A549 (cell line): ENCODE measurements at regions not wholly inside any gene's neighbourhood (a gene's known extent, or its start where the extent isn't known, plus 50 kb on each side); places are given as distances from the start of the nearest gene placed in this dataset.
A peak's percentile ranks its signal among the peaks of the same experiment; 100 is the strongest.

Experiments used
- ATAC-seq, 2 experiments: fragments of 200-7000 bp in 1 of 2; fragments of >200 bp in 1 of 2; cut with Nextera tagmentation in 1 of 2; cut with Tn5 transposase in 1 of 2; 3 replicates each; pipeline versions ENCODE4 v1.8.0 to v1.9.1; 2018 to 2020; ENCODE audit warnings: mild to moderate bottlenecking in 1 of 2, moderate library complexity in 1 of 2
- CTCF ChIA-PET: fragments of 300-600 bp; sonication (Branson Sonifier 250); formaldehyde crosslinking; extraction: SDS; loops from one replicate; lab custom pipeline; 2021; ENCODE audit warnings: antibody characterized with exemption, inconsistent platforms; lab: Yijun Ruan, JAX
- POLR2A ChIA-PET: fragments of 350-600 bp; formaldehyde crosslinking; extraction: SDS; loops from one replicate; lab custom pipeline; 2021; ENCODE audit warnings: antibody characterized with exemption, inconsistent platforms; lab: Yijun Ruan, JAX
- DNase-seq, 2 experiments: peaks; one replicate each; pipeline versions ENCODE4 v3.0.0 to v3.0.0-alpha.2; 2011 to 2016; ENCODE audit warnings: low read depth in 1 of 2, low spot score in 1 of 2
- FAIRE-seq: peaks from 2 replicates; lab custom pipeline; 2011; peaks lifted over from hg19 to GRCh38; lab: Jason Lieb, UNC
- H3K27ac ChIP-seq, 2 experiments: fragments of >200 bp; sonication (Bioruptor Twin); formaldehyde crosslinking; 3 replicates each; pipeline ENCODE4 v1.5.1; 2016 to 2017
- H3K4me1 ChIP-seq: fragments of >200 bp; sonication (Bioruptor Twin); formaldehyde crosslinking; 3 replicates; pipeline ENCODE4 v1.6.1; 2016
- H3K4me2 ChIP-seq: fragments of >200 bp; sonication (Bioruptor Twin); formaldehyde crosslinking; 3 replicates; pipeline ENCODE4 v1.6.1; 2016
- H3K4me3 ChIP-seq: fragments of >200 bp; sonication (Bioruptor Twin); formaldehyde crosslinking; 3 replicates; pipeline ENCODE4 v1.5.1; 2016
- H3K9me3 ChIP-seq: fragments of >200 bp; sonication (Bioruptor Twin); formaldehyde crosslinking; 3 replicates; pipeline ENCODE4 v1.6.1; 2016
- BHLHE40 ChIP-seq: IDR thresholded peaks from 2 replicates; pipeline ENCODE4 v1.6.1; 2012; ENCODE audit warnings: low read depth, low read length, inconsistent platforms
- CBX8 ChIP-seq: fragments of 200-600 bp; sonication (generic); IDR thresholded peaks from 2 replicates; pipeline ENCODE4 v1.6.1; 2016
- CEBPB ChIP-seq, 2 experiments: fragments of >200 bp in 1 of 2; sonication (Bioruptor Twin) in 1 of 2; formaldehyde crosslinking in 1 of 2; IDR thresholded peaks; 2 replicates each; pipeline ENCODE4 v1.6.1; 2012 to 2016
- CHD2 ChIP-seq: fragments of 150-350 bp; IDR thresholded peaks from 2 replicates; pipeline ENCODE4 v1.6.1; 2014; ENCODE audit warnings: low read length; ENCODE audit not compliant: partially characterized antibody
- EHMT2 ChIP-seq: fragments of 200-600 bp; sonication (generic); IDR thresholded peaks from 2 replicates; pipeline ENCODE4 v1.6.1; 2016; ENCODE audit warnings: antibody characterized with exemption, low read depth, mild to moderate bottlenecking, moderate library complexity
- EP300 ChIP-seq, 2 experiments: fragments of >200 bp; sonication (Bioruptor Twin); formaldehyde crosslinking; IDR thresholded peaks; 2 replicates in 1 of 2; 3 replicates in 1 of 2; pipeline ENCODE4 v1.6.1; 2016 to 2017
- ESRRA ChIP-seq: fragments of 150-350 bp; IDR thresholded peaks from 2 replicates; pipeline ENCODE4 v1.6.1; 2014; ENCODE audit warnings: mild to moderate bottlenecking, low read length, borderline replicate concordance
- FOSB ChIP-seq: fragments of 250-450 bp; sonication (Bioruptor Pico); IDR thresholded peaks from 2 replicates; pipeline ENCODE4 v1.5.0; 2020; ENCODE audit warnings: mild to moderate bottlenecking, moderate library complexity
- GATA3 ChIP-seq: IDR thresholded peaks from 2 replicates; pipeline ENCODE4 v1.6.1; 2012; ENCODE audit warnings: borderline replicate concordance
- HDAC2 ChIP-seq: fragments of 200-600 bp; sonication (generic); IDR thresholded peaks from 2 replicates; pipeline ENCODE4 v1.6.1; 2016
- HOXB13 ChIP-seq: fragments of 250-450 bp; sonication (Bioruptor Pico); IDR thresholded peaks from 2 replicates; pipeline ENCODE4 v1.5.0; 2020; ENCODE audit warnings: low read depth, mild to moderate bottlenecking, moderate library complexity
- JUN ChIP-seq, 2 experiments: fragments of >200 bp; sonication (Bioruptor Twin); formaldehyde crosslinking; IDR thresholded peaks; 2 replicates in 1 of 2; 3 replicates in 1 of 2; pipeline ENCODE4 v1.6.1; 2016 to 2017
- JUNB ChIP-seq: fragments of >200 bp; sonication (Bioruptor Twin); formaldehyde crosslinking; IDR thresholded peaks from 2 replicates; pipeline ENCODE4 v1.6.1; 2016
- KDM5A ChIP-seq: fragments of 200-600 bp; sonication (generic); IDR thresholded peaks from 2 replicates; pipeline ENCODE4 v1.6.1; 2016; ENCODE audit warnings: antibody characterized with exemption, mild to moderate bottlenecking
- MAFK ChIP-seq: fragments of 450-650 bp; IDR thresholded peaks from 2 replicates; pipeline ENCODE4 v1.6.1; 2014; ENCODE audit not compliant: partially characterized antibody
- MAZ ChIP-seq: fragments of 150-350 bp; IDR thresholded peaks from 2 replicates; pipeline ENCODE4 v1.6.1; 2014; ENCODE audit warnings: antibody characterized with exemption, low read depth, low read length, borderline replicate concordance
- MYC ChIP-seq: IDR thresholded peaks from 2 replicates; pipeline ENCODE4 v1.6.1; 2012; ENCODE audit warnings: mild to moderate bottlenecking, inconsistent platforms, low read length, improper control_type of control experiment, borderline replicate concordance
- NPAS2 ChIP-seq: fragments of 250-450 bp; sonication (Bioruptor Pico); IDR thresholded peaks from 2 replicates; pipeline ENCODE4 v1.8.0; 2022; ENCODE audit warnings: mild to moderate bottlenecking, moderate library complexity, borderline replicate concordance
- POLR2A ChIP-seq: IDR thresholded peaks from 2 replicates; pipeline ENCODE4 v1.6.1; 2012; ENCODE audit warnings: mild to moderate bottlenecking, low read length
- POLR2AphosphoS2 ChIP-seq: conservative IDR thresholded peaks from 2 replicates; pipeline ENCODE4 v1.6.1; 2012; ENCODE audit warnings: low read length, improper control_type of control experiment, inconsistent platforms
- RNF2 ChIP-seq: fragments of 200-600 bp; sonication (generic); IDR thresholded peaks from 2 replicates; pipeline ENCODE4 v1.6.1; 2016; ENCODE audit warnings: low read depth, mild to moderate bottlenecking, antibody characterized with exemption, moderate library complexity, borderline replicate concordance
- SMC3 ChIP-seq: fragments of >200 bp; sonication (Bioruptor Twin); formaldehyde crosslinking; IDR thresholded peaks from 3 replicates; pipeline ENCODE4 v1.6.1; 2018; ENCODE audit warnings: inconsistent platforms
- SREBF2 ChIP-seq: fragments of 450-650 bp; IDR thresholded peaks from 2 replicates; pipeline ENCODE4 v1.6.1; 2014; ENCODE audit warnings: mild to moderate bottlenecking, moderate library complexity
- ZC3H11A ChIP-seq: fragments of 450-650 bp; IDR thresholded peaks from 2 replicates; pipeline ENCODE4 v1.6.1; 2014; ENCODE audit warnings: antibody characterized with exemption, mild to moderate bottlenecking
- ZFP36 ChIP-seq: fragments of 450-650 bp; IDR thresholded peaks from 2 replicates; pipeline ENCODE4 v1.6.1; 2014; ENCODE audit warnings: borderline replicate concordance; ENCODE audit not compliant: partially characterized antibody
- ZNF302 ChIP-seq: fragments of 250-450 bp; sonication (Bioruptor Pico); IDR thresholded peaks from 2 replicates; pipeline ENCODE4 v1.9.0; 2021; ENCODE audit warnings: inconsistent platforms, mild to moderate bottlenecking, moderate library complexity
- WGBS: methylation state at CpG from one replicate; pipeline ENCODE4 v1.1.6; 2017; ENCODE audit errors: missing lambda C conversion rate; 5-methylcytosine and 5-hydroxymethylcytosine counted together
- TF ChIP-seq, protein P1 (sequence below): fragments of >200 bp; sonication (Bioruptor Twin); formaldehyde crosslinking; IDR thresholded peaks from 3 replicates; pipeline ENCODE4 v1.6.1; 2016
- TF ChIP-seq, protein P2 (sequence below): IDR thresholded peaks from 2 replicates; pipeline ENCODE4 v1.6.1; 2012
- TF ChIP-seq, protein P3 (sequence below): fragments of 450-650 bp; IDR thresholded peaks from 2 replicates; pipeline ENCODE4 v1.6.1; 2014; ENCODE audit warnings: antibody characterized with exemption

- FAIRE-seq = no peak
- H3K4me1 ChIP-seq = peaks cover 10% of the 10 kb centered on the region; the same call in 1 of the 3 replicates
- no peak for TF ChIP-seq GATA3
- no peak for TF ChIP-seq EP300 (IDR thresholded peaks at IDR 0.05)
- no peak for TF ChIP-seq POLR2AphosphoS2
- no peak for TF ChIP-seq ZFP36
- TF ChIP-seq, protein P1, sequence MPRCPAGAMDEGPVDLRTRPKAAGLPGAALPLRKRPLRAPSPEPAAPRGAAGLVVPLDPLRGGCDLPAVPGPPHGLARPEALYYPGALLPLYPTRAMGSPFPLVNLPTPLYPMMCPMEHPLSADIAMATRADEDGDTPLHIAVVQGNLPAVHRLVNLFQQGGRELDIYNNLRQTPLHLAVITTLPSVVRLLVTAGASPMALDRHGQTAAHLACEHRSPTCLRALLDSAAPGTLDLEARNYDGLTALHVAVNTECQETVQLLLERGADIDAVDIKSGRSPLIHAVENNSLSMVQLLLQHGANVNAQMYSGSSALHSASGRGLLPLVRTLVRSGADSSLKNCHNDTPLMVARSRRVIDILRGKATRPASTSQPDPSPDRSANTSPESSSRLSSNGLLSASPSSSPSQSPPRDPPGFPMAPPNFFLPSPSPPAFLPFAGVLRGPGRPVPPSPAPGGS = no peak
- TF ChIP-seq JUN (IDR thresholded peaks at IDR 0.05) = no peak
- no peak for TF ChIP-seq EHMT2
- TF ChIP-seq, protein P2, sequence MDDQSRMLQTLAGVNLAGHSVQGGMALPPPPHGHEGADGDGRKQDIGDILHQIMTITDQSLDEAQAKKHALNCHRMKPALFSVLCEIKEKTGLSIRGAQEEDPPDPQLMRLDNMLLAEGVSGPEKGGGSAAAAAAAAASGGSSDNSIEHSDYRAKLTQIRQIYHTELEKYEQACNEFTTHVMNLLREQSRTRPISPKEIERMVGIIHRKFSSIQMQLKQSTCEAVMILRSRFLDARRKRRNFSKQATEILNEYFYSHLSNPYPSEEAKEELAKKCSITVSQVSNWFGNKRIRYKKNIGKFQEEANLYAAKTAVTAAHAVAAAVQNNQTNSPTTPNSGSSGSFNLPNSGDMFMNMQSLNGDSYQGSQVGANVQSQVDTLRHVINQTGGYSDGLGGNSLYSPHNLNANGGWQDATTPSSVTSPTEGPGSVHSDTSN = no peak
- TF ChIP-seq HDAC2 = no peak
- no peak for TF ChIP-seq CBX8
- no peak for TF ChIP-seq MAFK
- TF ChIP-seq KDM5A = no peak
- no peak for TF ChIP-seq JUNB
- no peak for TF ChIP-seq FOSB (CRISPR knock-in tag)
- no peak for TF ChIP-seq ZNF302 (CRISPR knock-in tag)
- no peak for TF ChIP-seq ZC3H11A
- POLR2A ChIA-PET = no interaction called here
- no peak for ATAC-seq
- H3K9me3 ChIP-seq = no peaks in the 10 kb centered on the region
- H3K4me2 ChIP-seq = no peak overlapping the region
- WGBS = 37% methylated on average over 3 of the region's 3 CpGs
- no peak for DNase-seq
- CTCF ChIA-PET = no interaction called here
- H3K4me3 ChIP-seq = no peak overlapping the region
- no peak overlapping the region for H3K27ac ChIP-seq
Observed at GRCh38 chr9:26165426-26165825, 487.2 kb upstream of the TUSC1 start.

DNA sequence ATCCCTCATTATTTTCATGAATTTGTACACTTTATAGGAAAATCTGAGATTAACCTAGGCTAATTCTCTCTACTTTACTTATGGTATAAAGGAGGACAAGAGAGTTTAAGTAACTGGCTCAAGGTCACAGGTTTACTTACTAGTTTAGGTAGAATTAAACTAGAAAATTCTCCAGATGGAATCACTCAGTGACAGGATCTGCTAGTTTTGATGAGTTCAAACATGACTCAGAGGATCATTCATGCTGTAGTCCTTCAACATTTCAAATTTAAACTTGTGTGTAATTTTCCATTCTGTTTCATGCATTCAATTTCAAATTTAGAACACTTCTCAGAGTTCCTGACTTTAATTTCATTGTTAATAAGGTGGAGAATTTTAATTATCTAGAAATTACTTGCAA is 485.7 kb upstream of the TUSC1 start:
- peaks cover 3% of the 10 kb centered on the region; the same call in 1 of the 3 replicates for H3K4me1 ChIP-seq
- FAIRE-seq (no peak), ATAC-seq (no peak), DNase-seq (no peak)
- no peaks in the 10 kb centered on the region for H3K9me3 ChIP-seq
- ChIA-PET POLR2A (no interaction called here), CTCF (no interaction called here)
- TF ChIP-seq SMC3 = no peak
- TF ChIP-seq MAZ = no peak
- TF ChIP-seq, protein P3, sequence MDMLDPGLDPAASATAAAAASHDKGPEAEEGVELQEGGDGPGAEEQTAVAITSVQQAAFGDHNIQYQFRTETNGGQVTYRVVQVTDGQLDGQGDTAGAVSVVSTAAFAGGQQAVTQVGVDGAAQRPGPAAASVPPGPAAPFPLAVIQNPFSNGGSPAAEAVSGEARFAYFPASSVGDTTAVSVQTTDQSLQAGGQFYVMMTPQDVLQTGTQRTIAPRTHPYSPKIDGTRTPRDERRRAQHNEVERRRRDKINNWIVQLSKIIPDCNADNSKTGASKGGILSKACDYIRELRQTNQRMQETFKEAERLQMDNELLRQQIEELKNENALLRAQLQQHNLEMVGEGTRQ = no peak
- no peak for TF ChIP-seq JUN (IDR thresholded peaks at IDR 0.05)
- no peak for TF ChIP-seq CHD2
- TF ChIP-seq ESRRA = no peak
- no peak for TF ChIP-seq RNF2
- TF ChIP-seq MYC = no peak
- TF ChIP-seq BHLHE40 = no peak
- TF ChIP-seq POLR2A = no peak
- no peak for TF ChIP-seq HOXB13 (CRISPR knock-in tag)
- TF ChIP-seq CEBPB (IDR thresholded peaks at IDR 0.05) = no peak
- TF ChIP-seq ZC3H11A = no peak
- no peak for TF ChIP-seq NPAS2 (CRISPR knock-in tag)
- no peak for TF ChIP-seq SREBF2
- no peak overlapping the region for H3K4me2 ChIP-seq
- no peak overlapping the region for H3K4me3 ChIP-seq
- H3K27ac ChIP-seq = peak overlapping the region in 1 of 2 experiments; percentile 45; a peak in 1 of 6 replicates
